Fibroblast of pulmonary artery (primary cell): ENCODE measurements at regions not wholly inside any gene's neighbourhood (a gene's known extent, or its start where the extent isn't known, plus 50 kb on each side); places are given as distances from the start of the nearest gene placed in this dataset.

Experiments used
- DNase-seq: peaks from one replicate; pipeline ENCODE4 v3.0.0-alpha.2; 2010; ENCODE audit warnings: low read depth
- H3K4me3 ChIP-seq: replicated peaks from 2 replicates; pipeline ENCODE4 v1.5.1; 2011; ENCODE audit warnings: low read depth, mild to moderate bottlenecking, control low read depth, low read length, moderate library complexity
- CTCF ChIP-seq: IDR thresholded peaks from 2 replicates; pipeline ENCODE4 v1.5.1; 2011; ENCODE audit warnings: mild to moderate bottlenecking, control low read depth, low read length, inconsistent platforms; ENCODE audit errors: missing control alignments

GRCh38 chr2:41720331-41721251, 327.2 kb upstream of the PKDCC start:
- no peak overlapping the region for H3K4me3 ChIP-seq
- no peak for TF ChIP-seq CTCF
- peak; percentile 15 for DNase-seq

- no peak for TF ChIP-seq CTCF
- H3K4me3 ChIP-seq, result no peak overlapping the region
- DNase-seq, result peak; percentile 27
Observed at GRCh38 chr2:41722668-41723369, 325.0 kb upstream of the PKDCC start.

- H3K4me3 ChIP-seq, result no peak overlapping the region
- DNase-seq, result no peak
- TF ChIP-seq CTCF, result no peak
Observed at GRCh38 chr2:41723526-41723925, 324.3 kb upstream of the PKDCC start.

- H3K4me3 ChIP-seq, result no peak overlapping the region
- no peak for DNase-seq
- no peak for TF ChIP-seq CTCF
Observed at GRCh38 chr2:41724465-41724864, 323.4 kb upstream of the PKDCC start.

GRCh38 chr2:41725901-41726300, 321.9 kb upstream of the PKDCC start:
- no peak for TF ChIP-seq CTCF
- DNase-seq, result no peak
- H3K4me3 ChIP-seq, result no peak overlapping the region

- TF ChIP-seq CTCF, result no peak
- DNase-seq, result no peak
- no peak overlapping the region for H3K4me3 ChIP-seq
Observed at GRCh38 chr2:41726364-41726763, 321.5 kb upstream of the PKDCC start.
